ENCODE measurements at regions not wholly inside any gene's neighbourhood (a gene's known extent, or its start where the extent isn't known, plus 50 kb on each side); places are given as distances from the start of the nearest gene placed in this dataset.
"Not testable (repeated sequence)": the region's sequence is repeated elsewhere in the genome, so short reads cannot be mapped to it uniquely, and the experiment has no call there.

DNA sequence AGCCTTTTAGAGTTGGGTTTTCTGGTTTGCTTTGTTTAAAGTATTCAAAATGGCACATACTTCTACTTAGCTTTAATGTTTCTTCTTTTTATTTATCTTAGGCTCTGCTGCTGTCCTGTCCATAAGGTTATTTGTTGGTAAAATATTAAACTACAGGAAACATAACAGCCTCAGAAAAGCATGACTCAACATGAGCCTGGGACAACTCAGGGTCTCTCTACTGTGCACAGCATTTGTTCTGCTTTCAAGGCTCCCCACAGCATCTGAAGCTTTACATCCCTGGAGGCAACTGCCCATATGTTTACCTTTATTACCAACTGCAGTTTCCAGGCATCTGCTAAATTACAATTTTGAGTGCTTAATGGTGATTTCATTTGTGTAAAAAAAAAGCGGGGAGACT, 954.2 kb upstream of the FBXO33 start:
- H3K4me3 ChIP-seq (ENCODE audit: low read length) = no peak overlapping the region
- ATAC-seq = no peak
- H3K4me1 ChIP-seq (ENCODE audit: control insufficient read depth, insufficient read depth, low read length) = no peaks in the 10 kb centered on the region
- no peaks in the 10 kb centered on the region for H3K9me3 ChIP-seq (ENCODE audit: control insufficient read depth, low read length)
- H3K27me3 ChIP-seq (ENCODE audit: control insufficient read depth, insufficient read depth) = no peaks in the 10 kb centered on the region
- DNase-seq = no peak
- WGBS = 71% methylated on average over 1 of the region's 1 CpG
- intact Hi-C loops (cut with DNase I) = no loop called here
- no peak overlapping the region for H3K27ac ChIP-seq (ENCODE audit: low read length)

DNA sequence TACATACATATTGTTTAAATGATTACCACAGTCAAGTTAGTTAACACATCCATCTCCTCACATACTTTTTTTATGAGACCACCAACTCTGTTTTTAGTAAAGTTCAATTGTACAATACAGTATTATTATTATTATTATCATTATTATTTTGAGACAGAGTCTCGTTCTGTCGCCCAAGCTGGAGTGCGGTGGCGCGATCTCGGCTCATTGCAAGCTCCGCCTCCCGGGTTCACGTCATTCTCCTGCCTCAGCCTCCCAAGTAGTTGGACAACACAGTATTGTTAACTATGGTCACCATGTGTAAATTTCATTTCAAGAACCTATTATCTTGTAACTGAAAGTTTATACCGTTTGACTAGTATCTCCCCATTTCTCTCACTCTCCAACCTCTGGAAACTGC, 942.0 kb upstream of the FBXO33 start:
- Histone ChIP-seq H3K4me1 (ENCODE audit: control insufficient read depth, insufficient read depth, low read length) (no peaks in the 10 kb centered on the region), H3K9me3 (ENCODE audit: control insufficient read depth, low read length) (no peaks in the 10 kb centered on the region), H3K27ac (ENCODE audit: low read length) (no peak overlapping the region), H3K4me3 (ENCODE audit: low read length) (no peak overlapping the region), H3K27me3 (ENCODE audit: control insufficient read depth, insufficient read depth) (no peaks in the 10 kb centered on the region)
- WGBS = 93% methylated on average over 10 of the region's 10 CpGs
- no peak for ATAC-seq
- no peak for DNase-seq
- intact Hi-C loops (cut with DNase I) = no loop called here

DNA sequence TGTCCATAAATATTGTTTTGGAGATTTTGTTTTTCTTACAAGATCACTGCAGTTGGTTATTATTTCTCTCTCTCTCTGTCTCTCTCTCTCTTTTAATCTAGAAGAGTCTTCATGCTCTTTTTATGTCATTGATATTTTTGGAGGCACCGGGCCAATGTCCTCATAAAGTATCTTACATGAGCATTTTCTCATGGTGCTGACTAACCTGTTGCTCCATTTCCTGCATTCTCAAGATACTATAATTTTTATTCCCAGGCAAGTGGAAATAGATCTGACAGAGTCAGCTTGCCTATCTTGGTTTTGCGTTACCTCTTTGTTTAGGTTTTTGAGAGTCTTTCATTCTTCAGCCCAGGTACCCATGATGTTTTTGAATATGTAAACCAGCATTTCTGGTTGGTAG, 938.8 kb upstream of the FBXO33 start:
- Histone ChIP-seq H3K4me3 (ENCODE audit: low read length) (no peak overlapping the region), H3K9me3 (ENCODE audit: control insufficient read depth, low read length) (no peaks in the 10 kb centered on the region), H3K27ac (ENCODE audit: low read length) (no peak overlapping the region), H3K4me1 (ENCODE audit: control insufficient read depth, insufficient read depth, low read length) (no peaks in the 10 kb centered on the region), H3K27me3 (ENCODE audit: control insufficient read depth, insufficient read depth) (no peaks in the 10 kb centered on the region)
- no peak for DNase-seq
- intact Hi-C loops (cut with DNase I) = no loop called here
- WGBS = 37% methylated on average over 2 of the region's 2 CpGs
- ATAC-seq = no peak

DNA sequence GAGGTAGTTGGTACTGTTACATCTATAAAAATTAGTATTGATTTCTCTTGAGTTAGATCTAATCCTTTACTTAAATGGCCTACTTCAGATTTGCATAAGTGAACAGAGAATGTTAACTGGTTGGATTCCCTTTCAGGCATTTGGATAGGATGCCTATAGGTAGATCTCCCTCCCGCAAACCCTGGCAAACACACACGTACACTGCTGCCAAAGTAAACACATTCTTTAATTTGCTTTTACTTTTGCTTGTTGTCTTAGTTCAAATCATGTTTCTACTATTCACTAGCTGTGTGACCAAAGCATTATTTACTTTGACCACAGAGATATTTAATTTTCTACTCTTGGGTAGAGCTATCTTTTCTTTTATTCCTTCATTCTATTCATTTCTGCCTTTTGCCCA, 936.1 kb upstream of the FBXO33 start:
- H3K9me3 ChIP-seq (ENCODE audit: control insufficient read depth, low read length) = no peaks in the 10 kb centered on the region
- no peak overlapping the region for H3K27ac ChIP-seq (ENCODE audit: low read length)
- ATAC-seq = no peak
- 51% methylated on average over 2 of the region's 2 CpGs for WGBS
- H3K4me3 ChIP-seq (ENCODE audit: low read length) = no peak overlapping the region
- H3K4me1 ChIP-seq (ENCODE audit: control insufficient read depth, insufficient read depth, low read length) = no peaks in the 10 kb centered on the region
- H3K27me3 ChIP-seq (ENCODE audit: control insufficient read depth, insufficient read depth) = no peaks in the 10 kb centered on the region
- intact Hi-C loops (cut with DNase I) = no loop called here
- no peak for DNase-seq

DNA sequence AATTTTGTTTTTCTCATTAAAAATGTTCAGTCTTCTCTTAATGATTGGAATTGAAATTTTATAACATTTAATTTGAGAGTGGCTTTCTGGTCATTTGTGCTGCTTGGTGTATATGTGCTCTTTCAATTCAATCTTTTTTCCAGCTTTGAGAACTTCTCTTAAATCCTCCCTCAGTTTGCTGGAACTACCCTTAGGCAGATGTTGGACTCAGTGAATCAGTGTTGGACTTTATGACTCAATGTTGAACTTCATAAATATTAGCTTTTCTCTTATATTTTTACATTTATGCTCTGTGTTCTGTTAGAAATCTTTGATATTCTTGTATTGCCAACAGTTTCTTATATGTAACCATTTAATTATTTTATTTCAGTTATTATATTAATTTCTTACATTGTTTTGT, 935.5 kb upstream of the FBXO33 start:
- no peak for DNase-seq
- Histone ChIP-seq H3K27ac (ENCODE audit: low read length) (no peak overlapping the region), H3K27me3 (ENCODE audit: control insufficient read depth, insufficient read depth) (no peaks in the 10 kb centered on the region), H3K4me1 (ENCODE audit: control insufficient read depth, insufficient read depth, low read length) (no peaks in the 10 kb centered on the region), H3K4me3 (ENCODE audit: low read length) (no peak overlapping the region), H3K9me3 (ENCODE audit: control insufficient read depth, low read length) (no peaks in the 10 kb centered on the region)
- intact Hi-C loops (cut with DNase I) = no loop called here
- no peak for ATAC-seq

DNA sequence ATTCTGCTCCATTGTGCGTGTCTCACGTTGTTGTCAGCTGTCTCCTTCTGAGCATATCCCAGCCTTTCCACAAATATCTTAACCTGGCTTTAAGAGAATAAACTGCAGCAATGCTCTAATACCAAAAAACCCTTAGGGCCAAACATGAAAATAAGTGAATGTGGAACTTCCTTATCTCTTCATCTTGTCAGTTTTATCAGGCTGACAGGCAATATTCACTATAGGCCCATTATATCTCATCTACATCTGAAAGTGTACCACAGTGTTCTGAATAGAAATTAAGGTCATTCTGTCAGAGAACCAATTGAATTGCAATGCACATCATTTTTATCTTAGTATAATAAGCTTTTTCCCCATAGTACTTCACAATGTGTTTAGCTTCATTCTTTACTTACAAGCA, 933.1 kb upstream of the FBXO33 start:
- no peak overlapping the region for H3K27ac ChIP-seq (ENCODE audit: low read length)
- ATAC-seq (no peak), DNase-seq (no peak)
- intact Hi-C loops (cut with DNase I) = no loop called here
- H3K27me3 ChIP-seq (ENCODE audit: control insufficient read depth, insufficient read depth) = no peaks in the 10 kb centered on the region
- H3K4me1 ChIP-seq (ENCODE audit: control insufficient read depth, insufficient read depth, low read length) = no peaks in the 10 kb centered on the region
- H3K9me3 ChIP-seq (ENCODE audit: control insufficient read depth, low read length) = no peaks in the 10 kb centered on the region
- 81% methylated on average over 2 of the region's 2 CpGs for WGBS
- no peak overlapping the region for H3K4me3 ChIP-seq (ENCODE audit: low read length)

DNA sequence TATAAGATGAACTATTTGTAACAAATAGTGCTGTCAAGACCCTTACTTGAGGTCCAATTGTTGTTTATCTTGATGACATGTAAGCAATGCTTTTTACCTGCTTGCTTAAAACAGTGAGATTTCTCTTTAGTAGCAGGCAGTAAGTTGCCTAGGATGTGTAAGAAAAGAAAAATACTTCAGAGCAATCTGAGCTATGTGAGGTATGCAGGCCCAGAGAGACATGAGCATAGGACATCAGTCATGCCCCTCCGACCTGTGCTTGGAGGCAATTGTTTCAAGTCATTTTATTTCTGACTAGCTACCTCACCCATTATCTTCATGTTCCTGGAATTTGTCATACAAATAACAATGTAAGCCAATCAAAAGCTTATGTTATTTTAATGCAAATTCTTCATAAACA, 930.6 kb upstream of the FBXO33 start:
- no peak for ATAC-seq
- intact Hi-C loops (cut with DNase I) = no loop called here

DNA sequence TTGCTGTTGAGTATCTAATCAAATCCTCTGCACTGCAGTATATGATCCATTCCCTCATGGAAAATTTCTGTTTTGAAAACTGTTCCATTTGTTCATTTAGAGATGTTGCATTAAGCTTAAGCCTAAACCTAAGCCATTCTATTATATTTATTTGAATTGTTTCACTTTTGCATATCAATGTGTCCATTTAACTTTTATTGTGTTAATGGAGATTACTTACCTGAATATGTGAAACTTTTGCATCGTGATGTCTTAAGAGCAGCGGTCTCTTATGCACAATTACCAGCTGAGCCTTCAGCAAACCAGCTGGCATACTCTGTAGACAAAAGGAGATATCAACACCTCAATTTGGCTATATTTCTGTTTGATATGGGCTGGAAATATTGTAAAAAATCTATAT, 922.5 kb upstream of the FBXO33 start:
- H3K4me3 ChIP-seq (ENCODE audit: low read length) = no peak overlapping the region

More for the DNA sequence above, 930.6 kb upstream of the FBXO33 start:
- Histone ChIP-seq H3K4me3 (ENCODE audit: low read length) (no peak overlapping the region), H3K27me3 (ENCODE audit: control insufficient read depth, insufficient read depth) (no peaks in the 10 kb centered on the region), H3K27ac (ENCODE audit: low read length) (no peak overlapping the region), H3K9me3 (ENCODE audit: control insufficient read depth, low read length) (no peaks in the 10 kb centered on the region), H3K4me1 (ENCODE audit: control insufficient read depth, insufficient read depth, low read length) (no peaks in the 10 kb centered on the region)
- 50% methylated on average over 1 of the region's 1 CpG for WGBS
- DNase-seq = no peak

DNA sequence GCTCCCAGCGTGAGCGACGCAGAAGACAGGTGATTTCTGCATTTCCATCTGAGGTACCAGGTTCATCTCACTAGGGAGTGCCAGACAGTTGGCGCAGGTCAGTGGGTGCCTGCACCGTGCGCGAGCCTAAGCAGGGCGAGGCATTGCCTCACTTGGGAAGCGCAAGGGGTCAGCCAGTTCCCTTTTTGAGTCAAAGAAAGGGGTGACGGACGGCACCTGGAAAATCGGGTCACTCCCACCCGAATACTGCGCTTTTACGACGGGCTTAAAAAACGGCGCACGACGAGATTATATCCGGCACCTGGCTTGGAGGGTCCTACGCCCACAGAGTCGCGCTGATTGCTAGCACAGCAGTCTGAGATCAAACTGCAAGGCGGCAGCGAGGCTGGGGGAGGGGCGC, 915.9 kb upstream of the FBXO33 start:
- H3K4me3 ChIP-seq (ENCODE audit: low read length); H3K4me1 ChIP-seq (ENCODE audit: control insufficient read depth, insufficient read depth, low read length); DNase-seq; H3K27me3 ChIP-seq (ENCODE audit: control insufficient read depth, insufficient read depth); intact Hi-C loops (cut with DNase I); H3K27ac ChIP-seq (ENCODE audit: low read length); H3K9me3 ChIP-seq (ENCODE audit: control insufficient read depth, low read length); ATAC-seq: not testable (repeated sequence)
- 87% methylated on average over 27 of the region's 27 CpGs for WGBS

More for the DNA sequence above, 922.5 kb upstream of the FBXO33 start:
- ATAC-seq (no peak), DNase-seq (no peak)
- H3K27me3 ChIP-seq (ENCODE audit: control insufficient read depth, insufficient read depth) = no peaks in the 10 kb centered on the region
- H3K9me3 ChIP-seq (ENCODE audit: control insufficient read depth, low read length) = no peaks in the 10 kb centered on the region
- WGBS = 61% methylated on average over 2 of the region's 2 CpGs
- intact Hi-C loops (cut with DNase I) = no loop called here
- no peaks in the 10 kb centered on the region for H3K4me1 ChIP-seq (ENCODE audit: control insufficient read depth, insufficient read depth, low read length)
- no peak overlapping the region for H3K27ac ChIP-seq (ENCODE audit: low read length)

DNA sequence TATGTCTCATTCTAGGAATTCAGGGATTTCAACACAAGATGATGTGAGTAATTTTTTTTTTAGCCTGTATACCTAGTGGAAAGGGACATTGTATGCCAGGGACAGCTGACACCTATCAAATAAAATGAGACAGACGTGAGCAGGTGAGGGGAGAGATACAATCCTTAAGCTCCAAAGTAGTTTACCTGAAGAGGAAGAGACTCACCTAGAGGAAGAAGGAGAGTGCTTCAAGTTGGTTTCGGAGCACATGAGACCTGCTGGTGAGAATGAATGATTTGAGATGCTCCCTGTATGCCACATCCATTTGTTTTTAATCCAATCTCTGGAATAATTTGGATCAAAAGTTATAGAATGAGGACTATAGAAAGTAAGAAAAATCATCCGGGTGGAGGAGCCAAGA, 915.4 kb upstream of the FBXO33 start:
- no peak for ATAC-seq
- whole genome bisulfite sequencing = 83% methylated on average over 3 of the region's 3 CpGs
- H3K4me1 ChIP-seq (ENCODE audit: control insufficient read depth, insufficient read depth, low read length) = no peaks in the 10 kb centered on the region
- no peaks in the 10 kb centered on the region for H3K9me3 ChIP-seq (ENCODE audit: control insufficient read depth, low read length)
- no peak overlapping the region for H3K27ac ChIP-seq (ENCODE audit: low read length)
- no peak overlapping the region for H3K4me3 ChIP-seq (ENCODE audit: low read length)
- intact Hi-C loops (cut with DNase I) = no loop called here
- no peaks in the 10 kb centered on the region for H3K27me3 ChIP-seq (ENCODE audit: control insufficient read depth, insufficient read depth)
- DNase-seq = no peak

DNA sequence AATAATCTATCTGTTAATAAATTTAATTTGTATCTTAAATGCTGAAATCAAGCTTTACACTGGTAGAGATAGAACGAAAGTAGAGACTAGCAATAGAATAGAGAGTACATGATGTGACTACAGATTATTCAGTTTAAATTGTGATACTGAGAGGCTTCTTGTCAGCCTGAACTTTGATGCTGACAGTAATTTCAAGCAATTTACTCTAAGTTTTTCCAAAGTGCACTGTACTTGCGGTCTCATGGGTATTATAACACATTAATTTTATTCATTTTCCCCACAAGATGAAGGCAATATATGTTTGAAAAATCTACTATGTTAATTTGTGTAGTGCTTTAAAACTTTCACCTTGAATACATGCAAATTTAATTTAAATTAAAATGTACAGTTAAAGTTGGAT, 914.0 kb upstream of the FBXO33 start:
- DNase-seq (no peak), ATAC-seq (no peak)
- intact Hi-C loops (cut with DNase I) = no loop called here
- whole genome bisulfite sequencing = 89% methylated on average over 2 of the region's 2 CpGs
- Histone ChIP-seq H3K4me1 (ENCODE audit: control insufficient read depth, insufficient read depth, low read length) (no peaks in the 10 kb centered on the region), H3K4me3 (ENCODE audit: low read length) (no peak overlapping the region), H3K27me3 (ENCODE audit: control insufficient read depth, insufficient read depth) (no peaks in the 10 kb centered on the region), H3K9me3 (ENCODE audit: control insufficient read depth, low read length) (no peaks in the 10 kb centered on the region), H3K27ac (ENCODE audit: low read length) (no peak overlapping the region)

DNA sequence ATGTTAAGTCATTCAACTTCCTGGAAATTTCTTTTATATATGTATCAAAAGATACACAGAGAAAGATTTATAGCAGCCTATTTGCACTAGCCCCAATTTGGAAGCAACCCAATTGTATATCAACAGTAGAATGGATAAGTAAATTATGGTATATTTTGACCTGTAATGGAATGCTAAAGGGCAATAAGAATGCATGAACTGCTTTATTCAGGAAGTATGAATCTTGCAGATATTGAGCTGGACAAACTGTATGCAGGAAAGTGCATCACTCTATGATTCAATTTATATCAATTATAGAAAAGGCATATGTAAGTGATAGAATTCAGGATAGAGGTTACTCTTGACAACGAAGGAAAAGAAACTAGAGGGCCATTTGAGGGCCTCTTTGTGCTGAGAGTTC, 913.1 kb upstream of the FBXO33 start:
- Histone ChIP-seq H3K27me3 (ENCODE audit: control insufficient read depth, insufficient read depth) (no peaks in the 10 kb centered on the region), H3K4me3 (ENCODE audit: low read length) (no peak overlapping the region), H3K27ac (ENCODE audit: low read length) (no peak overlapping the region), H3K9me3 (ENCODE audit: control insufficient read depth, low read length) (no peaks in the 10 kb centered on the region), H3K4me1 (ENCODE audit: control insufficient read depth, insufficient read depth, low read length) (no peaks in the 10 kb centered on the region)
- DNase-seq = no peak
- WGBS = 62% methylated on average over 1 of the region's 1 CpG
- no peak for ATAC-seq
- intact Hi-C loops (cut with DNase I) = no loop called here

Measured in right cardiac atrium (tissue), 5 donors.